Fibroblast of skin of scalp (primary cell): ENCODE measurements at regions not wholly inside any gene's neighbourhood (a gene's known extent, or its start where the extent isn't known, plus 50 kb on each side); places are given as distances from the start of the nearest gene placed in this dataset.
A peak's percentile ranks its signal among the peaks of the same experiment; 100 is the strongest.

Experiments used
- DNase-seq: peaks from one replicate; pipeline ENCODE4 v3.0.0-alpha.2; 2013

GRCh38 chr7:45978010-45978681, 57.1 kb upstream of the IGFBP3 start:
- DNase-seq = peak; percentile 98

GRCh38 chr7:45977256-45977780, 56.2 kb upstream of the IGFBP3 start:
- no peak for DNase-seq

- DNase-seq = no peak
These were observed 55.4 kb upstream of the IGFBP3 start for GRCh38 chr7:45976485-45976856.

- DNase-seq = no peak
These were observed 54.9 kb upstream of the IGFBP3 start for GRCh38 chr7:45975847-45976484.

- DNase-seq = peak; percentile 34
These were observed 54.3 kb upstream of the IGFBP3 start for GRCh38 chr7:45975367-45975766.

- no peak for DNase-seq
These were observed 53.7 kb upstream of the IGFBP3 start for GRCh38 chr7:45974540-45975360.

GRCh38 chr7:45973725-45974532, 52.9 kb upstream of the IGFBP3 start:
- no peak for DNase-seq

- no peak for DNase-seq
These were observed 51.7 kb upstream of the IGFBP3 start for GRCh38 chr7:45972629-45973312.

GRCh38 chr7:45971661-45972175, 50.6 kb upstream of the IGFBP3 start:
- no peak for DNase-seq

- DNase-seq = no peak
These were observed 50.1 kb upstream of the IGFBP3 start for GRCh38 chr7:45971171-45971570.
